ENCODE measurements at regions not wholly inside any gene's neighbourhood (a gene's known extent, or its start where the extent isn't known, plus 50 kb on each side); places are given as distances from the start of the nearest gene placed in this dataset.
"Not testable (repeated sequence)": the region's sequence is repeated elsewhere in the genome, so short reads cannot be mapped to it uniquely, and the experiment has no call there.

GRCh38 chr4:31392923-31393322, 672.8 kb downstream of the PCDH7 start:
- no peak for DNase-seq

- DNase-seq, result no peak
These were observed 688.0 kb downstream of the PCDH7 start for GRCh38 chr4:31408121-31408520.

DNA sequence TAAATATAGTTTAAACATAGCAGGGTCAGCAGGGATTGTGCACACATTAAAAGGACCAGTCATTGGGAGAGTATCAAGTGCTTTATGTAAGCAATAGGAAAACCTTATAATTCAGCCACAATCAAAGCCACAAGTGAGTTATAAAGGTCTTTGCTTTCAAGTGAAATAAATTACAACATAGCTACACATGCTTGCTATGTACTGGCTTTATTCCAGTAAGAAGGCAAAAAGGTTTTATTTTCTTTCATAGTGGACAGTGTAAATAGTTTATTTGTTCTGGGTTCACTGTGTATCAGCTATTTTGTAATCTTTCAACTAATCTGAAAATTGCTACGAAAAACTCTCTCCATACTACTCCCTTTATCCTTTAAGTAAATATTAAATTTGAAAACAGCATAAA, 691.4 kb downstream of the PCDH7 start:
- DNase-seq, result no peak

DNA sequence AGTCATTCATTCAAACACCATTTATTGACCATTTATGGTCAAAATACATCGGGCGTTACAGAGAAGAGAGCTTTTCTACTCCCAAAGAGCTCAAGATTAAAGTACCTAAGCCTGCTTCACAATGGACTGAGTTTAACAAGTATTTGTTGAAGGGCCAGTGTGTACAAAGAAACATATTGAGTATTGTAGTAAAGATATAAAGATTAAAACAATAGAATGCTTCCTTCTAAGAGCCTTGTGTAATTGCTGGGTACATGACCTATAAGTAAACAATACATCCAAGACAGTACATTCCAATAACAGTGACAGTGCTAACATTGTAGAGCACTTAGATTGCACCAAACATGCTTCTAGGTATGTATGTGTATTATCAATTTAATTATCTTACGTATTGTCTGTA, 695.5 kb downstream of the PCDH7 start:
- no peak for DNase-seq

DNA sequence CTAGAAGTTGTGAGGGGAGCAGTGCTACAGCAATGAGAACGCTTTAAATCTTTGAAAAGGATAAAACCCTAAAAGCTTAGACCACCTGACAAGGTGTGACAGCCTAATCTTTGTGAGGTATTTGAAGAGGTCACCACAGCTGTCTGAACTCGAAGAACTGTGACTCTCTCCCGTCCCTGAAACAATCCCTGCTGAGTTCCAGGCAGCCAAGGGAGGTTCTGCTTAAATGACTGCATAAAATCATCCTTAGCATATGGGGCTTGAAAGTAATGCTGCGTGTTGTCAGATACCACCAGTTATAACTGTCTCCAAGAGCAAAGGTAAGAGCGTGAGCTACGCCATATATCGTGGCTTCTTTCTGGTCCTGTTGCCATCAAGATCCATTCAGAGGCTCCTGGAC, 696.3 kb downstream of the PCDH7 start:
- DNase-seq, result no peak

DNA sequence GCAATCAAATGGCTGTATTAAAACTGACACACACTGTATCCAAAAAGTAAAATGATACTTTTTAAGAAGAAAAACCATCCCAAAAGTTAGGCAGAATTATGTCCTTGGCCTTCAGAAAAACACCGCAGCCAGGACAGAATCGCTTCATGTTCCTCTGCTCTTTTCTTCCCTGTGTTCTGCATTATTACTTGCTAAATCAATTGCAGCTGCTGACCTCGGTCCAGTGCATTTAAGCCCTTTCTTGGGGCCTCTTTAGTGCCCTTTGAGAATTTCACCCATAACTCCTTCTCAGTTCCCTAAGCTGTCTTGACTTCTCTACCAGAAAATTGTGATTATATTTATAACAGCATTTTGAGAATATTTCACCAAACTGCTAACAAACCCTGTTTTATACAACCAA, 696.9 kb downstream of the PCDH7 start:
- DNase-seq, result no peak

DNA sequence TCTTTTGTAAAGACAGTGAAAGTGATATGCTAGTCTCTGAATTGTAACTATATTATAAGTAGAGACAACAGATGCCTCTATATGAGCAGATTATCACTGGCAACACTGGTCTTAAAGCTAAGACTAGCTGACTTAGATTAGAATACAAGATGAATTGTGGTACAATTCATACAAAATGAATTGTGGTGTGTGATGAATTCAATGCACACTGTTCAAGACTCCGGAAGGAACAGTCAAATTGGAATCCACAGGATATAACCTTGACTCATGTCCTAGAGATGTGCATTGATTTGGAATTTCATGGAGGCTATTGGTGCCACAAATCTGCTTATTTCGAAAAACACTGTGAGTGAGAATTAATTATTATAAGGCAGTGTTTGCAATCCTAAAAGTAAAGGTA, 701.8 kb downstream of the PCDH7 start:
- DNase-seq, result no peak

DNA sequence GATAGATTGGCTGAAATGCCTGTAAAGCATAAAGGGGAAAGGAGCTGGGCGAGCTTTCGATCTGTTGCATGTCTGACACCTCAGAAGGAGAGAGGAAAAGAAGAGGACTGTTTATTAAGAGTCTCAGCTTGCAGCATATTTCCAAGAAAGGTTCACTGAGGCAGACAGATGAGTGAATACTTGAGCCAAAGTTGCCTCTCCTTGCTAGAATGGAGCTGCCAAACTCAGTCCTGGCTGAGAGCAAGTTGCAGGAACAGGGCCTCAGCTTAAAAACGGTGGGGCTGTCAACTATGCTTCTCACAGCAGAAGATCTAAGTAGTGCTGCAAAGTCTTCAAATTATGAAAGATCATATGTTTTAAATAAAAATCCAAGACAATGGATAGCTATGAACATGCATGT, 707.5 kb downstream of the PCDH7 start:
- DNase-seq, result no peak

DNA sequence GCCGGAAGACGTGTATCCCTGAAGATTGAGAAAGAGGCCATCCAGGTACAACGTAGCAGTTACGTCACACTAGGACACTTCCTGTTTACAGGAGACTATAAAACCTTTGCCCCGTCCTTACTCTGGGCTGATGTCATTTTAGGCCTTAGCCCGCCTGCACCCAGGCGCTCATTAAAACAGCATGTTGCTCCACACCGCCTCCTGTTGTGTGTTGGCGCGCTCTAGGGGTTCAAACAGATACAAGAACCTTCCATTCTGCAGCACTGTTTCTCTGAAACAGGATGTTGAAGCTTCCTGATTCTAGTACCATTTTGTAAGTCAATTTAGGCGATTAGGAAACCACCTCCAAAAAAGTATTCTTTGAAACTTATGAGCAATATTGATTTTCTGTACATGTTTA, 722.1 kb downstream of the PCDH7 start:
- DNase-seq, result no peak

GRCh38 chr4:31445526-31445925, 725.4 kb downstream of the PCDH7 start:
- no peak for DNase-seq

DNA sequence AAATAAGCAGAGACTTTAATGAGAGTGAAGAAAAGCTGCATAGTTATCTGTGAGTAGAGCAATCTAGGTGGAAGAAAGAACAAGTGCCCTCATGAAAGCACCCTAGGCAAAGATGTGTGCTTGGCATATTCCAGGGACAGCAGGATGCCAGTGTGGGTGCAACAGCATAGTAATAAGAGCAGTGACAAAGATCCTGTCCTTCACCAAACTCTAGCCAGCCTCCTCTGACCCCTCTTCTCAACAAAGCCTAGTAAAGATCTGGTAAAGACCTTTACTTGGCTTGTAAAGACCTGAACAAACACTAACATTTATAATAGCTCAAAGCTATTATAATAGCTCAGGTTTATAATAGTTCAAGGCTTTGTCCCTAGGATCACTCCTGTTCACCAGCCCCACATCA, 735.4 kb downstream of the PCDH7 start:
- DNase-seq, result no peak

DNA sequence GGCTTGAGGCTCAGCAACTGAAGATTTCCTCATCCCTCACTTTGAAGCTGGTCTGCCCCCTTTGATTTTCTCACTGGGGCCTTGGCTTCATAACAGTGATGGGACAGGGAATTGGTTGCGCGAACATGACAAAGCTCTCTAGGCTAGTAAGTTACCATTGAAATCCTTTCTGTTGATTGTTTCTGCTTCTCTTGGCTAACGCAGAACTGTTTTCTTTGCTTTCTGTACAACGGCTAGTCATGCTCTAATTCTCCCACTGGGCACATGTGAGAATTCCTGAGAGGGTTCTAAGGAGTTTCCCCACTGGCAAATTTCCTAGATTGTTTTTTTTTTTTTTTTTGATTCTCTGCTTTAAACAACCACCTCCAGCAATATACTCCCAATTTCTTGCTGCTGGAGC, 738.6 kb downstream of the PCDH7 start:
- no peak for DNase-seq

GRCh38 chr4:31461421-31461820, 741.3 kb downstream of the PCDH7 start:
- DNase-seq, result no peak

GRCh38 chr4:31467781-31468180, 747.6 kb downstream of the PCDH7 start:
- DNase-seq, result no peak

DNA sequence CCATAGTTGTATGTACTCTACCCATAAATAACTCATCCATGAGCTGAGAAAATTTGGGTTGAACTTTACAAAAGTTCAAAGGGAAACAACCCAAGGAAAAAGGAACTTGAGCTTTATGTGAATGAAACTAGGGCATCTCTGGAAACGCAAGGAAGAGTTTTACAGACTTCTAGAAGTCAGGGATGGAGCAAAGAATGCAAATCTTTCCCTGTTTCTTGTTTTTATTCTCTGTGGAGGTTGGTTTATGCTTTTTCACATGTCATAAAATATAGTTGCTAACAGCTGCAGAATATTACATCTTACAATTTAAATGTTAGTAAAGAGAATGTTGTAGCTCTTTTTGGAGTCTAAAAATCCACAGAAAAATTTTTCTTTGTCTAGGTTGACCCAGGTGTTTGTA, 754.1 kb downstream of the PCDH7 start:
- DNase-seq, result no peak

DNA sequence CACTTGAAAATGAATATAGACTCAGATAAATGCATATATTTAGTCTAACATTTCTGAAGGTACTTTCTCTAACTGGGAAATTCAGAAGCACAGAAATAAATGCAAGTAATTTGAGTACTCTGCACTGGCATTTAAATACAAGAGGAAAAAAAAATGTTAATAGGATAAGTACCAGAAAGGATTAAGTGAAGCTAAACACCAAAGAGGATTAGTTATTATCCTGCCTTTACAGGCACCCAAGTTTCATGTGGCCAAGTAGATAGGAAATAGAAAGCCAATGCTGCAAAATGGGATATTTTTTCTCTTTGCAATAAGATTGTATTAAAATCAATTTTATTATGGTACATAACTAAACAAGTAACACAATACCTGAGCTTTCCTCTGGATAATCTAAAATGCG, 762.5 kb downstream of the PCDH7 start:
- DNase-seq, result no peak

DNA sequence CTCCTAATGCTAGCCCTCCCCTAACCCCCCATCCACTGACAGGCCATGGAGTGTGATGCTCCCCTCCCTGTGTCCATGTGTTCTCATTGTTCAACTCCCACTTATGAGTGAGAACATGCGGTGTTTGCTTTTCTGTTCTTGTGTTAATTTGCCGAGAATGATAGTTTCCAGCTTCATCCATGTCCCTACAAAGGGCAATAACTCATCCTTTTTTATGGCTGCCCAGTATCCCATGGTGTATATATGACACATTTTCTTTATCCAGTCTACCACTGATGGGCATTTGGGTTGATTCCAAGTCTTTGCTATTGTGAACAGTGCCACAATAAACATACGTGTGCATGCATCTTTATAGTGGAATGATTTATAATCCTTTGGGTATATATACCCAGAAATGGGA, 779.0 kb downstream of the PCDH7 start:
- DNase-seq, result not testable (repeated sequence)

DNA sequence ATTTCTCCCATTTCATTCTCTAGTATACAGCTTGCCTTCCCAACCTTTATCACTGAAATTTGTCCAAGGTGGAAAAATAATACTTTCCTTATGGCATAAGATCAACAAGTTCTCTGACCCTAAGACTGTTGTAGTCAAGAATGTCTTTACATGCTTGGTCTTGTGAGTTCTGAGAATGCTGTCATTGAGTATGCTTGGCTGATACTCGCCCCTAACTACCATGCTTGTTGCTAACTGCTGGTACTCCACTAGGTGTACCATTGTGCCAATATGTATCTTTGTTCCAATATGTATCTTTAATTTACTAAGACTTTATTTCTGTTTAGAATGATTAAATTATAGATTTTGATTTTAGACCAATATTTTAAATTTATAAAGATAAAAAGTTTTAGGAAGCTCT, 796.4 kb downstream of the PCDH7 start:
- DNase-seq, result no peak

DNA sequence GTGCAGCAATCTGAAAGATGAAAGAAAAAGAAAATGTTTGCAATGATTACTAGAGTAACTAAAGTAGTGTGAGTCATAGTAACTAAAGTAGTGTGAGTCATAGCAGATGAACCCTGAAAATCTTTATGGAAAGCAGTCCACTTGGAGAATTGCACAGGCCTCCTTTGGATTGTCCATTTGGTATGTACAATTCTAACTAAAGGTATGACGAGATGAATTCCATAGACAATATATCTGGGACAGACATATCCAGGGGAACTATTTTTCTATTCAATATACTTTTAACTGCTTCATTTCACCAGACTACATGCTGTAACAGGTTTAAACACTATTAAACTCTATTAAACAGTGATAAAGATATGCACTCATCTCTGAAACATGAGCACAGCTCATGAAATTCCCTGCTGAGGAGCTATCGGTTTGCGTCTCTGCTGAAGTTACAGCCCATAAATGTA, 798.7 kb downstream of the PCDH7 start:
- no peak for DNase-seq

GRCh38 chr4:31530555-31530954, 810.4 kb downstream of the PCDH7 start:
- DNase-seq, result peak; percentile 42

DNA sequence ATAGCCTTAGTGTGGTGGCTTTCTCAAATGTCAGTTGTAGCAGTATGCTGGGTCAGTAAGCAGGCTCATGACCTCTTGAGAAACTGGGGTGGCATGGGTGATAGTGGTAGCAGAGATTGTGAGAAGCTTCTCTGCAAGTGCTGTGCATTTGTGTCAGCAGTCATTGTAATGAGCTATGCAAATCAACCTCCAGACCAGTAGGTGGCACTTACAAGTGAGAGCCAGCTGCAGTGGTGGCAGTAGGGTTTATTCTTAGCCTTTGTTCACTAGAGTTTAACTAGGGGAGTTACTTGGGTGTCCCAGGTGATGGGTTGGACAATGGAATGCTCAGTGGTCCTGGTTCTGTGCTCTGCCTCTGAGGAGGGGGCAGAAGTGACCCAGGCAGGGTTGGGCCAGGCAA, 818.7 kb downstream of the PCDH7 start:
- no peak for DNase-seq

DNA sequence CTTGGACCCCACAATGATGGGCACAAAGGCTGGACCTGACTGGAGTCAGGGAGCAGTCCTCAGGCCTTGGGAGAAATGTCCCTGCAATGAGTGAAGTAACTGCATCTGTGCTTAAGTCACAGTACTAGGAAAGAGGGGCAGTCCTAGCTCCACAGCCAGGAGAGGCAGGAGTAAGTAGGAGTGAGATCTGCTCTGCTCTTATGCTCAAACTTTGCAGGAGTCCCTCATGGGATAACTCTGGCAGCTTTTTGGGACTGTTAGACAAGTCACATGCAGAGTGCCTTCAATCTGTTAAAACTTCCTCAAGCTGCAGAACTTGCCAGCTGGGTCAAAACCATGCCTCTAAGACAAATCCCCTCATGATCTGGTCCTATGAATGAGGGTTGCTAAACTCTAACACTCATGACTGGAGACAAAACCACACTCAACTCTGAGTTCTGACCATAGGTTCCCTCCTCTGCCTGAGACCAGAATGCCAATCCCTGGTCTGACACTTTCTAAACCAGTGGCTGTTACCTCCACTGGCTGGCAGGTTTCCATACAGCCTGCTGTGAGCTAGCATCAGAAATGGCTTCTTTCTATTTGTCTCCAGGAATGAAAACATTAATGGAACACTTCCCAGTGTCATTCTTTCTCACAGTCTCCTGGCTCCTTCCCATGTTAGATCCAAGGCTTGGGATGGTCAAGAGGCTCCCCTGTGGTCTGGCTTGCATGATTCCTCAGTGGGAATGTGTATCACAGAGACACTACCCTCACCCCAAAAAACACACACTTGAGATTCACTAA, 819.3 kb downstream of the PCDH7 start:
- no peak for DNase-seq

DNA sequence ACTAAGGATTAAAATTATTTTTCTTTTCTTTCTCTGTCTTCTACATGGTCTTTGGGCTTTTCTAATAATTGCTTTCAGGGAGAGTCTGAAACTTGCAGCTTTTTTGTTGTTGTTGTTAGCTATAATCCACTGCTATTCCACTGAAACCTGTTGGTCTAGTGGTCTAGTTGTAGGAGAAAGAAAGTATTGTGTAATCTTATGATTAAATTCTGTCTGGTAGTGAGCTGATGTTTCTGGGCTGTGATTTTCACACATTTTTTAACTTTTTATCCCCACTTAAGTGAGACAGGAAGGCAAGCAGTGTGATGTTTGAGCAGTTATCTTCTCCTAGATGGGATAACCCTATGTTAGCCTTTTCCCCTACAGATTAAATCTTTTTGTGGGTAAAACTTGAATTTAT, 825.2 kb downstream of the PCDH7 start:
- no peak for DNase-seq

DNA sequence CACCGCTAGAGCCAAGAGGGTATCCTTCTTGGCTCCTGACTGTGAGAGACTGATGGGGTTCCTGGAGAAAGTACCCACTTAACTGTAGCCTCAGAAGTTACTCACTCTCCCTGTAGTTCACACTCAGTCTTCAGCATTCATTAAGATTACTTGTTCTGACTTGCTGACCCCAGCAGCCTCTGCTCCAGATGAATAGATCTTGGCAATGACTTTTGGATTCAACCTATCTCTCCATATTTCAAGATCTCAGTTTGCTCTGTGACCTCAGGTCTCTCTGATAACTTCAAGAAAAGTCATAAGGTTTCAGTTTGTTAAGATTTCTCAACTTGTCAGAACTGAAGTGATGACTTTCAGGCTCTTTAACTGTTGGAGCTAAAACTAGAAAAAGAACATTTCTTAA, 825.6 kb downstream of the PCDH7 start:
- no peak for DNase-seq

GRCh38 chr4:31548021-31548420, 827.9 kb downstream of the PCDH7 start:
- no peak for DNase-seq
